SK-N-SH treated with all-trans-retinoic acid at 6 μM for 48 hours (cell line): ENCODE measurements at regions not wholly inside any gene's neighbourhood (a gene's known extent, or its start where the extent isn't known, plus 50 kb on each side); places are given as distances from the start of the nearest gene placed in this dataset.

Source experiments
- ATAC-seq: fragments of 200-7000 bp; cut with Tn5 transposase; 3 replicates; pipeline ENCODE4 v1.9.1; 2020; ENCODE audit warnings: mild to moderate bottlenecking, moderate library complexity
- ARNTL ChIP-seq: fragments of 450-650 bp; formaldehyde crosslinking; IDR thresholded peaks from 2 replicates; pipeline ENCODE4 v1.5.0; 2020; ENCODE audit warnings: low read depth, mild to moderate bottlenecking, moderate library complexity, borderline replicate concordance
- BACH2 ChIP-seq: fragments of 250-450 bp; sonication (Bioruptor Pico); IDR thresholded peaks from 2 replicates; pipeline ENCODE4 v1.9.0; 2021; ENCODE audit warnings: mild to moderate bottlenecking, borderline replicate concordance
- CSDC2 ChIP-seq: fragments of 250-450 bp; sonication (Bioruptor Pico); IDR thresholded peaks from 2 replicates; pipeline ENCODE4 v1.5.0; 2020; ENCODE audit warnings: mild to moderate bottlenecking, moderate library complexity
- ESRRG ChIP-seq: fragments of 250-450 bp; sonication (Bioruptor Pico); IDR thresholded peaks from 2 replicates; pipeline ENCODE4 v1.6.1; 2021; ENCODE audit warnings: mild to moderate bottlenecking
- GLIS3 ChIP-seq: fragments of 250-450 bp; sonication (Bioruptor Pico); IDR thresholded peaks from 2 replicates; pipeline ENCODE4 v1.5.0; 2020; ENCODE audit warnings: mild to moderate bottlenecking, moderate library complexity
- ISL1 ChIP-seq: fragments of 250-450 bp; sonication (Bioruptor Pico); IDR thresholded peaks from 2 replicates; pipeline ENCODE4 v2.1.2; 2022; ENCODE audit warnings: mild to moderate bottlenecking, moderate library complexity
- OSR1 ChIP-seq: fragments of 250-450 bp; sonication (Bioruptor Pico); IDR thresholded peaks from 2 replicates; pipeline ENCODE4 v1.8.0; 2022; ENCODE audit warnings: moderate library complexity, mild to moderate bottlenecking, inconsistent platforms
- PPARA ChIP-seq: fragments of 250-450 bp; sonication (Bioruptor Pico); IDR thresholded peaks from 2 replicates; pipeline ENCODE4 v1.5.0; 2020; ENCODE audit warnings: mild to moderate bottlenecking, borderline replicate concordance
- RARB ChIP-seq: fragments of 250-450 bp; sonication (Bioruptor Pico); IDR thresholded peaks from 2 replicates; pipeline ENCODE4 v1.8.0; 2021; ENCODE audit warnings: mild to moderate bottlenecking, moderate library complexity
- SNAI2 ChIP-seq: fragments of 250-450 bp; sonication (Bioruptor Pico); IDR thresholded peaks from 2 replicates; pipeline ENCODE4 v1.5.0; 2020; ENCODE audit warnings: mild to moderate bottlenecking, moderate library complexity
- TCF4 ChIP-seq: fragments of 250-450 bp; sonication (Bioruptor Pico); IDR thresholded peaks from 2 replicates; pipeline ENCODE4 v1.8.0; 2021; ENCODE audit warnings: mild to moderate bottlenecking, moderate library complexity, borderline replicate concordance
- TOX ChIP-seq: fragments of 250-450 bp; sonication (Bioruptor Pico); IDR thresholded peaks from 2 replicates; pipeline ENCODE4 v1.8.0; 2021; ENCODE audit warnings: mild to moderate bottlenecking, moderate library complexity, borderline replicate concordance
- ZC3H10 ChIP-seq: fragments of 250-450 bp; sonication (Bioruptor Pico); IDR thresholded peaks from 2 replicates; pipeline ENCODE4 v1.5.1; 2021; ENCODE audit warnings: mild to moderate bottlenecking, moderate library complexity
- ZFP3 ChIP-seq: fragments of 250-450 bp; sonication (Bioruptor Pico); IDR thresholded peaks from 2 replicates; pipeline ENCODE4 v1.5.0; 2020; ENCODE audit warnings: mild to moderate bottlenecking, moderate library complexity
- ZFP30 ChIP-seq: fragments of 450-650 bp; formaldehyde crosslinking; IDR thresholded peaks from 2 replicates; pipeline ENCODE4 v1.5.0; 2022; ENCODE audit warnings: mild to moderate bottlenecking, moderate library complexity
- ZNF565 ChIP-seq: fragments of 450-650 bp; formaldehyde crosslinking; conservative IDR thresholded peaks from 2 replicates; pipeline ENCODE4 v1.5.0; 2020; ENCODE audit warnings: low read depth, mild to moderate bottlenecking, moderate library complexity
- ZNF70 ChIP-seq: fragments of 450-650 bp; formaldehyde crosslinking; IDR thresholded peaks from 2 replicates; pipeline ENCODE4 v1.5.0; 2020; ENCODE audit warnings: mild to moderate bottlenecking, moderate library complexity
- ZNF8 ChIP-seq: fragments of 450-650 bp; formaldehyde crosslinking; IDR thresholded peaks from 2 replicates; pipeline ENCODE4 v1.5.0; 2020; ENCODE audit warnings: mild to moderate bottlenecking, moderate library complexity
- TF ChIP-seq, protein P1 (sequence below): fragments of 250-450 bp; sonication (Bioruptor Pico); IDR thresholded peaks from 2 replicates; pipeline ENCODE4 v1.5.1; 2021; ENCODE audit warnings: mild to moderate bottlenecking, moderate library complexity
- TF ChIP-seq, protein P2 (sequence below): fragments of 250-450 bp; sonication (Bioruptor Pico); IDR thresholded peaks from 2 replicates; pipeline ENCODE4 v1.5.1; 2020; ENCODE audit warnings: low read depth, mild to moderate bottlenecking, moderate library complexity
- TF ChIP-seq, protein P3 (sequence below): fragments of 250-450 bp; sonication (Bioruptor Pico); IDR thresholded peaks from 2 replicates; pipeline ENCODE4 v1.8.0; 2020; ENCODE audit warnings: mild to moderate bottlenecking, moderate library complexity, borderline replicate concordance
- TF ChIP-seq, protein P4 (sequence below): fragments of 250-450 bp; sonication (Bioruptor Pico); IDR thresholded peaks from 2 replicates; pipeline ENCODE4 v1.8.0; 2021; ENCODE audit warnings: low read depth, mild to moderate bottlenecking, moderate library complexity, borderline replicate concordance

DNA sequence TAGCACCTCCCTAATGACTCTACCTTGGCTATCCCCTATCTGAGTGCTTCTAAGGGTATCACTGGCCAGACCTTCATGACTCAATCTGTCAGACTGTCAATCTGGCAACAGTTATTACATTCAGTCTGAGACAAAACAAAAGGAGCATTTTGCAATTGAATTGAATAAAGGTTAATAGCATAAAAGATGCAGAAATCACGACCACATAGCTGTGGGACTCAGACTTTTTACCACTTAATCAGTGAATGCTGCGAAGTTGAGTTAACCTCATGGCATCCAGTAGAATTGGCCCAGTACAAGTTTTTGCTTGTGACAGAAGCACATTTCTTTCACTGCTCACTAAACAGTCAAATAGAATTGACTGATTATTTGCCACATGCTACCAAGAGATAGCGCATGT lies 480.7 kb upstream of the DPPA4 start:
- ATAC-seq, result no peak
- TF ChIP-seq ZFP3 (no peak), ZNF8 (CRISPR knock-in tag) (no peak), OSR1 (no peak), ESRRG (CRISPR knock-in tag) (no peak), TCF4 (CRISPR knock-in tag) (no peak), PPARA (CRISPR knock-in tag) (no peak), ZNF565 (no peak), ZC3H10 (CRISPR knock-in tag) (no peak), SNAI2 (CRISPR knock-in tag) (no peak)
- TF ChIP-seq, protein P1, sequence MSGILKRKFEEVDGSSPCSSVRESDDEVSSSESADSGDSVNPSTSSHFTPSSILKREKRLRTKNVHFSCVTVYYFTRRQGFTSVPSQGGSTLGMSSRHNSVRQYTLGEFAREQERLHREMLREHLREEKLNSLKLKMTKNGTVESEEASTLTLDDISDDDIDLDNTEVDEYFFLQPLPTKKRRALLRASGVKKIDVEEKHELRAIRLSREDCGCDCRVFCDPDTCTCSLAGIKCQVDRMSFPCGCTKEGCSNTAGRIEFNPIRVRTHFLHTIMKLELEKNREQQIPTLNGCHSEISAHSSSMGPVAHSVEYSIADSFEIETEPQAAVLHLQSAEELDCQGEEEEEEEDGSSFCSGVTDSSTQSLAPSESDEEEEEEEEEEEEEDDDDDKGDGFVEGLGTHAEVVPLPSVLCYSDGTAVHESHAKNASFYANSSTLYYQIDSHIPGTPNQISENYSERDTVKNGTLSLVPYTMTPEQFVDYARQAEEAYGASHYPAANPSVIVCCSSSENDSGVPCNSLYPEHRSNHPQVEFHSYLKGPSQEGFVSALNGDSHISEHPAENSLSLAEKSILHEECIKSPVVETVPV (CRISPR knock-in tag), result no peak
- TF ChIP-seq, all 23 proteins: peak for 0

DNA sequence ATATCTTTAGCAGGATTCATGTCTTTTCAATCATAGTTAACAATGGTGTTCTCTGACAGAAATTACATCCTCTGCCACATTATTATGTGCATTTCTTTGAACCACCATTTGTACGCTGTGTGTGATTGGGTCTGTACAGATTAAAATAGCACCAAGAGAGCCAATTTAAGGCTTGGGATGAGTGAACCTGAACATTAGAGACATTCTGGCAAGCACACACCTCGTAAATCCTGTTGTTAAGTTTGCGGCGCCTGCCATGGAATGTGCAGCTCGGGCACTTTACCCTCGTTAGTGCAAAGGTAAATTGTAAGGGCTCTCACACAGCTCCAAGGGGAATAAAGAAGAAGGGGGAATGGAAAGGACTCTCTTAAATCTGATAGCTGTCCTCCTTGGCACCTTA lies 482.4 kb upstream of the DPPA4 start:
- TF ChIP-seq ISL1, result no peak
- TF ChIP-seq OSR1, result no peak
- no peak for TF ChIP-seq ESRRG (CRISPR knock-in tag)
- TF ChIP-seq RARB (CRISPR knock-in tag), result no peak
- no peak for TF ChIP-seq SNAI2 (CRISPR knock-in tag)
- TF ChIP-seq, protein P2, sequence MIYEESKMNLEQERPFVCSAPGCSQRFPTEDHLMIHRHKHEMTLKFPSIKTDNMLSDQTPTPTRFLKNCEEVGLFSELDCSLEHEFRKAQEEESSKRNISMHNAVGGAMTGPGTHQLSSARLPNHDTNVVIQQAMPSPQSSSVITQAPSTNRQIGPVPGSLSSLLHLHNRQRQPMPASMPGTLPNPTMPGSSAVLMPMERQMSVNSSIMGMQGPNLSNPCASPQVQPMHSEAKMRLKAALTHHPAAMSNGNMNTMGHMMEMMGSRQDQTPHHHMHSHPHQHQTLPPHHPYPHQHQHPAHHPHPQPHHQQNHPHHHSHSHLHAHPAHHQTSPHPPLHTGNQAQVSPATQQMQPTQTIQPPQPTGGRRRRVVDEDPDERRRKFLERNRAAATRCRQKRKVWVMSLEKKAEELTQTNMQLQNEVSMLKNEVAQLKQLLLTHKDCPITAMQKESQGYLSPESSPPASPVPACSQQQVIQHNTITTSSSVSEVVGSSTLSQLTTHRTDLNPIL, result no peak
- no peak for TF ChIP-seq PPARA (CRISPR knock-in tag)
- TF ChIP-seq ZFP30, result no peak
- TF ChIP-seq TOX (CRISPR knock-in tag), result no peak
- no peak for TF ChIP-seq TCF4 (CRISPR knock-in tag)
- TF ChIP-seq CSDC2 (CRISPR knock-in tag), result no peak
- TF ChIP-seq, protein P3, sequence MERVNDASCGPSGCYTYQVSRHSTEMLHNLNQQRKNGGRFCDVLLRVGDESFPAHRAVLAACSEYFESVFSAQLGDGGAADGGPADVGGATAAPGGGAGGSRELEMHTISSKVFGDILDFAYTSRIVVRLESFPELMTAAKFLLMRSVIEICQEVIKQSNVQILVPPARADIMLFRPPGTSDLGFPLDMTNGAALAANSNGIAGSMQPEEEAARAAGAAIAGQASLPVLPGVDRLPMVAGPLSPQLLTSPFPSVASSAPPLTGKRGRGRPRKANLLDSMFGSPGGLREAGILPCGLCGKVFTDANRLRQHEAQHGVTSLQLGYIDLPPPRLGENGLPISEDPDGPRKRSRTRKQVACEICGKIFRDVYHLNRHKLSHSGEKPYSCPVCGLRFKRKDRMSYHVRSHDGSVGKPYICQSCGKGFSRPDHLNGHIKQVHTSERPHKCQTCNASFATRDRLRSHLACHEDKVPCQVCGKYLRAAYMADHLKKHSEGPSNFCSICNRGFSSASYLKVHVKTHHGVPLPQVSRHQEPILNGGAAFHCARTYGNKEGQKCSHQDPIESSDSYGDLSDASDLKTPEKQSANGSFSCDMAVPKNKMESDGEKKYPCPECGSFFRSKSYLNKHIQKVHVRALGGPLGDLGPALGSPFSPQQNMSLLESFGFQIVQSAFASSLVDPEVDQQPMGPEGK, result no peak
- TF ChIP-seq ZC3H10 (CRISPR knock-in tag), result no peak
- TF ChIP-seq ZFP3, result no peak
- TF ChIP-seq ZNF70 (CRISPR knock-in tag), result no peak
- TF ChIP-seq ZNF565, result no peak
- TF ChIP-seq, protein P1 (CRISPR knock-in tag), result no peak
- no peak for TF ChIP-seq ARNTL (CRISPR knock-in tag)
- no peak for ATAC-seq

DNA sequence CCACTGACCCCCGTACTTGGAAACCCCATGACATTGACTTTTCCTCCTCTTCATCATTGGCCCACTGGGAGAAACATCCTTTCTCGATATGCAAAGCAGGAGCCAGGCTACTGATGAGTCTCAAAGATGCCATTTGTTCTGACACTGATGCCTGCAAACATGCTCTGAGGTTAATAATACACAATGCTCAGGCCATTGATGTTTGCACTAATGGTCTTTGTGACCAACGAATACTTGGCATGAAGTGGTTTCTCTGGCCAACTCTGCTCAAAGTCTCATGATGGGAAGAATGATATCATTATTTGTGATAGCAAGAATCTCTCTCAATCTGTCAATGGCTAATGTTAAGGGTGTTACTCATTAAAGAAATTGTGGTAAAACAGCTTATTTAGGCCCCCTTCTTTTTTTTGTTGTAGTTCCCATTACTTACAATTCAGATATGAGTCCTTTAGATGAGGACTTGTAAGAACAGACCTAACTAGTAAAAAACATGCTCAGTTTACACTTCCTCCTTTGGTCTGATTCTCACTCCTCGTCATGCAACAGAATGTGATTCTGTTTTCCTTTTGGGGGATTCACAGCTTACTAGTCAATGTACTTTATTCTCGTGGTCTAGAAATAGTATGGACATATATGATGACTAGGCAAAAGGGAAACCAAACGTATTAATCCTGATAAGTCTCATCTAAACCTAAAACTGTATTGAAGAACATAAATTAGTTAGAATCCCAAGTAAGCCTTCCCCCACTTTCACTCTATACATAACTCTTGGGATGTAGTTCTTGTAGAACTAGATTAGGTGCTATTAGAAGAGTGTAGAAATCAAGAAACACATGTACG lies 488.8 kb upstream of the DPPA4 start:
- ATAC-seq, result no peak
- TF ChIP-seq ZC3H10 (CRISPR knock-in tag) (no peak), ZNF8 (CRISPR knock-in tag) (no peak), ESRRG (CRISPR knock-in tag) (no peak), GLIS3 (no peak), TOX (CRISPR knock-in tag) (no peak), CSDC2 (CRISPR knock-in tag) (no peak), ZFP3 (no peak), RARB (CRISPR knock-in tag) (no peak), OSR1 (no peak), SNAI2 (CRISPR knock-in tag) (no peak), BACH2 (CRISPR knock-in tag) (no peak)
- TF ChIP-seq, protein P2, result no peak
- TF ChIP-seq, protein P3, result no peak
- TF ChIP-seq, protein P4, sequence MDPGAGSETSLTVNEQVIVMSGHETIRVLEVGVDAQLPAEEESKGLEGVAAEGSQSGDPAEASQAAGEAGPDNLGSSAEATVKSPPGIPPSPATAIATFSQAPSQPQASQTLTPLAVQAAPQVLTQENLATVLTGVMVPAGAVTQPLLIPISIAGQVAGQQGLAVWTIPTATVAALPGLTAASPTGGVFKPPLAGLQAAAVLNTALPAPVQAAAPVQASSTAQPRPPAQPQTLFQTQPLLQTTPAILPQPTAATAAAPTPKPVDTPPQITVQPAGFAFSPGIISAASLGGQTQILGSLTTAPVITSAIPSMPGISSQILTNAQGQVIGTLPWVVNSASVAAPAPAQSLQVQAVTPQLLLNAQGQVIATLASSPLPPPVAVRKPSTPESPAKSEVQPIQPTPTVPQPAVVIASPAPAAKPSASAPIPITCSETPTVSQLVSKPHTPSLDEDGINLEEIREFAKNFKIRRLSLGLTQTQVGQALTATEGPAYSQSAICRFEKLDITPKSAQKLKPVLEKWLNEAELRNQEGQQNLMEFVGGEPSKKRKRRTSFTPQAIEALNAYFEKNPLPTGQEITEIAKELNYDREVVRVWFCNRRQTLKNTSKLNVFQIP (CRISPR knock-in tag), result no peak
